ENCODE measurements at regions not wholly inside any gene's neighbourhood (a gene's known extent, or its start where the extent isn't known, plus 50 kb on each side); places are given as distances from the start of the nearest gene placed in this dataset.

- Histone ChIP-seq H3K27me3 (ENCODE audit: control insufficient read depth in 1 of 2, insufficient read depth in 2 of 2, low read length in 2 of 2) (peaks cover 13 to 14% of the 10 kb centered on the region in 2 experiments), H3K4me1 (ENCODE audit: insufficient read depth, low read length) (no peaks in the 10 kb centered on the region), H3K27ac (ENCODE audit: low read depth in 1 of 2, low read length in 2 of 2) (no peak overlapping the region), H3K9me3 (ENCODE audit: control insufficient read depth in 1 of 2, insufficient read depth in 1 of 2, low read length in 2 of 2) (no peaks in the 10 kb centered on the region), H3K4me3 (ENCODE audit: low read length) (no peak overlapping the region), H3K36me3 (ENCODE audit: insufficient read depth, low read length) (no peaks in the 10 kb centered on the region)
- ChIA-PET POLR2A (no interaction called here), CTCF (no interaction called here)
- Mint-ChIP-seq H3K4me1 (ENCODE audit: low read depth) (peaks cover 9% of the 10 kb centered on the region), H3K27me3 (peaks cover 58% of the 10 kb centered on the region), H3K4me3 (no peak overlapping the region), H3K27ac (no peak overlapping the region), H3K9me3 (no peaks in the 10 kb centered on the region), H3K36me3 (ENCODE audit: low read depth) (no peaks in the 10 kb centered on the region)
- TF ChIP-seq CTCF (IDR thresholded peaks at IDR 0.05): no peak
- intact Hi-C loops (cut with DNase I, micrococcal nuclease): no loop called here
- DNase-seq: no peak
- ATAC-seq (ENCODE audit: poor library complexity): no peak
Measured at GRCh38 chr2:453132-453531, 165.2 kb upstream of the ALKAL2 start.

DNA sequence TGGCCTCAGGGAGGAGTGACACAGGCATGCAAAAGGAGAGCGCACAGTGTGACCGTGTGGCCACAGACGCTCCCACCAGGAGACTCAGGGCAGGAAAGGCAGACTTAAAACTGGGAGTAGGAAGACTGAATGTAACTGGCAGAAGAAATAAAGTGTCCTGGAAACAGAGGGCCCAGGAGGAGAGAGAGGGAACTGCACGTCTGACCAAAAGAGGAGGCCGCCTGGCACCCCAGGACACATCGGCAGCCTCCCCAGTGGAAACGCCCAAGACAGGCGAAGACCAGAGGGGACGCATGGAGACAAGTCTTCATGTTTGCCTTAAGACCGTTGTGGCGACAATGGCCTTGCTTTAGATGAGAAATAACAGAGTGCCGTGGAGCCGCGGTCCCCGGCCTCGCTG lies 163.6 kb upstream of the ALKAL2 start:
- no peaks in the 10 kb centered on the region for H3K4me1 ChIP-seq (ENCODE audit: insufficient read depth, low read length)
- H3K36me3 ChIP-seq (ENCODE audit: insufficient read depth, low read length): no peaks in the 10 kb centered on the region
- no peaks in the 10 kb centered on the region for H3K9me3 ChIP-seq (ENCODE audit: control insufficient read depth in 1 of 2, insufficient read depth in 1 of 2, low read length in 2 of 2)
- CTCF ChIA-PET: no interaction called here
- H3K27me3 Mint-ChIP-seq: peaks cover 41% of the 10 kb centered on the region
- intact Hi-C loops (cut with DNase I, micrococcal nuclease): no loop called here
- no peak overlapping the region for H3K4me3 Mint-ChIP-seq
- no peak overlapping the region for H3K4me3 ChIP-seq (ENCODE audit: low read length)
- POLR2A ChIA-PET: no interaction called here
- TF ChIP-seq CTCF (IDR thresholded peaks at IDR 0.05): no peak
- H3K36me3 Mint-ChIP-seq (ENCODE audit: low read depth): no peaks in the 10 kb centered on the region
- no peak overlapping the region for H3K27ac Mint-ChIP-seq
- ATAC-seq (ENCODE audit: poor library complexity) (no peak), DNase-seq (no peak)
- H3K27me3 ChIP-seq (ENCODE audit: control insufficient read depth in 1 of 2, insufficient read depth in 2 of 2, low read length in 2 of 2): peaks cover 7% of the 10 kb centered on the region in 2 experiments
- peaks cover 9% of the 10 kb centered on the region for H3K4me1 Mint-ChIP-seq (ENCODE audit: low read depth)
- H3K9me3 Mint-ChIP-seq: no peaks in the 10 kb centered on the region
- no peak overlapping the region for H3K27ac ChIP-seq (ENCODE audit: low read depth in 1 of 2, low read length in 2 of 2)

DNA sequence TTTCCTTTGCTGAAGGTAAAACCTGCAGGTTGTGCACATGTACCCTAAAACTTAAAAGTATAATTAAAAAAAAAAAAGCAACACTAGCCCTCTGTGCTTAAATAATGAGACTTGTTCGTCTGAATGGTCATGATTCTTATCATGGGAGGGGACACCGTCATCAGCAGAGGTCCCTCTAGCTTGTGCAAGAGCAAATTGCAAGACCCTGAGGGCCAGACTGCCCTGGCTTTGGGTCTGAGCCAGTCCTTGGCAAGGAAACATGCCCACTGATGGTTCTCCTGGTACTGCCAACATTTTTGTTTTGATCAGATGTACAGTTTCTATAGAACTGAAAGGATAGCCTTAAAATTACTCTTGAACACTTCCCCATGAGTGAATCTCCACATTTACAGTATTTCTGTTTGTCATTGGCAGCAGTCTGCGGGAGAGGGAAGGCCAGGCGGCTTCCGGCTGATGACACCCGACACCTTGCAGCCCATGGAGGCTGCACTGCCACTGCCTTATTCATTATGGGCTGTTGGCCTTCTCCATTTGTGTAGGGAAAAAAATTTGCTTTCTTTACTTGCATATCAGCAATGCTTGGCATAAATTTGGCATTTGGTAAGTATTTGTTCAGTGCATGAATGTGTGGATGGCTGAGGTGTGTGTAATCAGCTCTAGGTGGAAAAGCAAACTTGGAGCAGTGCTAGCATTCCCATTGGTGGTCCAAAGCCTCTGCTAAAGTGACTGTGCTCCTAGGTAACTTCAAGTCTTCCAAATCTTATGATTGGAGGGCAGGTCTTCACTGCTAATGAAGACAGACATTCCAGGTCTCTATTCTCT lies 161.6 kb upstream of the ALKAL2 start:
- Mint-ChIP-seq H3K4me3 (no peak overlapping the region), H3K9me3 (no peaks in the 10 kb centered on the region), H3K27ac (no peak overlapping the region), H3K4me1 (ENCODE audit: low read depth) (peaks cover 11% of the 10 kb centered on the region), H3K27me3 (peaks cover 22% of the 10 kb centered on the region), H3K36me3 (ENCODE audit: low read depth) (no peaks in the 10 kb centered on the region)
- Histone ChIP-seq H3K27me3 (ENCODE audit: control insufficient read depth in 1 of 2, insufficient read depth in 2 of 2, low read length in 2 of 2) (peaks cover 0 to 7% of the 10 kb centered on the region in 2 experiments), H3K27ac (ENCODE audit: low read depth in 1 of 2, low read length in 2 of 2) (no peak overlapping the region), H3K9me3 (ENCODE audit: control insufficient read depth in 1 of 2, insufficient read depth in 1 of 2, low read length in 2 of 2) (no peaks in the 10 kb centered on the region), H3K4me1 (ENCODE audit: insufficient read depth, low read length) (peaks cover 4% of the 10 kb centered on the region), H3K4me3 (ENCODE audit: low read length) (no peak overlapping the region), H3K36me3 (ENCODE audit: insufficient read depth, low read length) (no peaks in the 10 kb centered on the region)
- intact Hi-C loops (cut with DNase I, micrococcal nuclease): no loop called here
- no peak for ATAC-seq (ENCODE audit: poor library complexity)
- POLR2A ChIA-PET: no interaction called here
- CTCF ChIA-PET: no interaction called here
- no peak for DNase-seq
- no peak for TF ChIP-seq CTCF (IDR thresholded peaks at IDR 0.05)

Measured in CD4-positive, alpha-beta T cell (primary cell).